ENCODE measurements at regions not wholly inside any gene's neighbourhood (a gene's known extent, or its start where the extent isn't known, plus 50 kb on each side); places are given as distances from the start of the nearest gene placed in this dataset.

DNA sequence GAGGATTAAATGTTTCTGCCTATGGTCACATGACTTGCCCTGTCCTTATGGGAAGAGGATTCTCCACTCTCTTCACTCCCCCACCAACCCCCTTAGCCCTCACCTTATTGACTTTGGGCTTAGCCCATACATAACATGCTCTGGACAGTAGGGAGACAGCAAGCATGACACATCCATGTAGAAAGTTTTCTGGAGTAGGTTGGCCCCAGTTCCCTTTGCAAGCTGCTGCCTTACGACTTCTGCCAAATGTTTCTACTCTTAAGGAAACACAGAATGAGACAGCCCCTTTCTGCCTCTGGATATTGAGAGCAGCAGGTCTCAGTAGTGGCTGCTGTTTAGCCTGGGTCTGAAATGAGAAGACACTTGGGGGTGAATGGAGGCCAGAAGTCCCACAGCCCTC, 282.2 kb downstream of the MAP2K6 start:
- TF ChIP-seq EZH2phosphoT487 (IDR thresholded peaks at IDR 0.05; ENCODE audit: insufficient read depth, low read depth) (no peak), EZH2 (IDR thresholded peaks at IDR 0.05; ENCODE audit: insufficient read depth, poor library complexity, severe bottlenecking) (no peak)

All from GM23248 (cell line).